NB4 (cell line): ENCODE measurements at regions not wholly inside any gene's neighbourhood (a gene's known extent, or its start where the extent isn't known, plus 50 kb on each side); places are given as distances from the start of the nearest gene placed in this dataset.
"Not testable (repeated sequence)": the region's sequence is repeated elsewhere in the genome, so short reads cannot be mapped to it uniquely, and the experiment has no call there.

Experiments
- POLR2A ChIP-seq: IDR thresholded peaks from 2 replicates; pipeline ENCODE4 v1.6.1; 2011; ENCODE audit warnings: mild to moderate bottlenecking; ENCODE audit not compliant: insufficient read length; ENCODE audit errors: extremely low read depth
- TF ChIP-seq, protein P1 (sequence below): IDR thresholded peaks from one replicate; pipeline ENCODE4 v1.5.1; 2012; ENCODE audit warnings: low read depth, low read length

DNA sequence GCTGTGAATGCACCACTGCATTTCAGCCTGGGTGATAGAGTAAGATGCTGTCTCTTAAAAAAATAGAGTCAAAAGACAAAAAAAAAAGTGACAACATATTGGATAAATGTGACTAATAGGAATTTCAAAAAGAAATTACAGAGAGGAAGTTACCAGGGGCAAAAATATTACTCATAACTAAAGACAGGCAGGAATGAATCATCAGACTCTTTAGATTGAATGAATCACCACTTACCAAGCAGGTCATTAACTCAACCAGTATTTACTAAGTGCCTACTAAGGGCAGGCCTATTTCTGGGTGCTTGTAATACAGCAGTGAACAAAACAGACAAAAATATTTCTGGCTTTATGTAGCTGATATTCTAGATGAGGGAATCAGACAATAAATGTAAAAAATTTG, 301.3 kb downstream of the UBE2NL start:
- TF ChIP-seq, protein P1, sequence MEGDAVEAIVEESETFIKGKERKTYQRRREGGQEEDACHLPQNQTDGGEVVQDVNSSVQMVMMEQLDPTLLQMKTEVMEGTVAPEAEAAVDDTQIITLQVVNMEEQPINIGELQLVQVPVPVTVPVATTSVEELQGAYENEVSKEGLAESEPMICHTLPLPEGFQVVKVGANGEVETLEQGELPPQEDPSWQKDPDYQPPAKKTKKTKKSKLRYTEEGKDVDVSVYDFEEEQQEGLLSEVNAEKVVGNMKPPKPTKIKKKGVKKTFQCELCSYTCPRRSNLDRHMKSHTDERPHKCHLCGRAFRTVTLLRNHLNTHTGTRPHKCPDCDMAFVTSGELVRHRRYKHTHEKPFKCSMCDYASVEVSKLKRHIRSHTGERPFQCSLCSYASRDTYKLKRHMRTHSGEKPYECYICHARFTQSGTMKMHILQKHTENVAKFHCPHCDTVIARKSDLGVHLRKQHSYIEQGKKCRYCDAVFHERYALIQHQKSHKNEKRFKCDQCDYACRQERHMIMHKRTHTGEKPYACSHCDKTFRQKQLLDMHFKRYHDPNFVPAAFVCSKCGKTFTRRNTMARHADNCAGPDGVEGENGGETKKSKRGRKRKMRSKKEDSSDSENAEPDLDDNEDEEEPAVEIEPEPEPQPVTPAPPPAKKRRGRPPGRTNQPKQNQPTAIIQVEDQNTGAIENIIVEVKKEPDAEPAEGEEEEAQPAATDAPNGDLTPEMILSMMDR = not testable (repeated sequence)
- TF ChIP-seq POLR2A = not testable (repeated sequence)
